Endothelial cell (in vitro differentiated cells): ENCODE measurements at regions not wholly inside any gene's neighbourhood (a gene's known extent, or its start where the extent isn't known, plus 50 kb on each side); places are given as distances from the start of the nearest gene placed in this dataset.

Experiments used
- DNase-seq: peaks from one replicate; pipeline ENCODE4 v3.0.0; 2021; ENCODE audit warnings: low spot score
- H3K27ac Mint-ChIP-seq: one replicate; pipeline ENCODE4 v1.8.0; 2021; ENCODE audit warnings: mixed read lengths, inconsistent platforms; ENCODE audit not compliant: unreplicated experiment
- H3K27me3 Mint-ChIP-seq: one replicate; pipeline ENCODE4 v1.8.0; 2021; ENCODE audit warnings: mild to moderate bottlenecking, moderate library complexity, mixed read lengths, inconsistent platforms; ENCODE audit not compliant: unreplicated experiment
- H3K36me3 Mint-ChIP-seq: one replicate; pipeline ENCODE4 v1.8.0; 2021; ENCODE audit warnings: mild to moderate bottlenecking, low read depth, mixed read lengths, inconsistent platforms; ENCODE audit not compliant: unreplicated experiment
- H3K4me1 Mint-ChIP-seq: one replicate; pipeline ENCODE4 v1.8.0; 2021; ENCODE audit warnings: mild to moderate bottlenecking, mixed read lengths, inconsistent platforms; ENCODE audit not compliant: unreplicated experiment
- H3K4me3 Mint-ChIP-seq: one replicate; pipeline ENCODE4 v1.8.0; 2021; ENCODE audit warnings: mild to moderate bottlenecking, mixed read lengths, inconsistent platforms; ENCODE audit not compliant: unreplicated experiment
- H3K9me3 Mint-ChIP-seq: one replicate; pipeline ENCODE4 v1.8.0; 2021; ENCODE audit warnings: mixed read lengths, inconsistent platforms; ENCODE audit not compliant: unreplicated experiment
- CTCF ChIP-seq: fragments of 200-600 bp; sonication (generic); IDR thresholded peaks from one replicate; pipeline ENCODE4 v1.5.0; 2021; ENCODE audit warnings: antibody characterized with exemption; ENCODE audit not compliant: unreplicated experiment

- H3K27me3 Mint-ChIP-seq = no peaks in the 10 kb centered on the region
- DNase-seq = no peak
- H3K27ac Mint-ChIP-seq = no peak overlapping the region
- TF ChIP-seq CTCF = no peak
- H3K4me3 Mint-ChIP-seq = no peak overlapping the region
- no peaks in the 10 kb centered on the region for H3K9me3 Mint-ChIP-seq
- peaks cover 6% of the 10 kb centered on the region for H3K4me1 Mint-ChIP-seq
- no peaks in the 10 kb centered on the region for H3K36me3 Mint-ChIP-seq
These were observed 52.4 kb upstream of the SEMA3C start for GRCh38 chr7:80971225-80971624.
